ENCODE measurements at regions not wholly inside any gene's neighbourhood (a gene's known extent, or its start where the extent isn't known, plus 50 kb on each side); places are given as distances from the start of the nearest gene placed in this dataset.

GRCh38 chr22:48423481-48423911 is 1404.2 kb downstream of the BRD1 start:
- TF ChIP-seq CSDC2 (CRISPR knock-in tag; IDR thresholded peaks at IDR 0.05) (no peak), ZNF8 (CRISPR knock-in tag; IDR thresholded peaks at IDR 0.05) (no peak), ZFP30 (CRISPR knock-in tag; IDR thresholded peaks at IDR 0.05) (no peak), ESRRG (CRISPR knock-in tag; IDR thresholded peaks at IDR 0.05) (no peak), ZNF565 (CRISPR knock-in tag; conservative IDR thresholded peaks at IDR 0.05; ENCODE audit: low read depth) (no peak), ZFP3 (CRISPR knock-in tag; IDR thresholded peaks at IDR 0.05) (no peak), ZC3H10 (CRISPR knock-in tag; IDR thresholded peaks at IDR 0.05) (no peak), ZNF70 (CRISPR knock-in tag; IDR thresholded peaks at IDR 0.05) (no peak), OSR1 (CRISPR knock-in tag; IDR thresholded peaks at IDR 0.05) (no peak)

Measured in SK-N-SH treated with all-trans-retinoic acid at 6 μM for 48 hours (cell line).